ENCODE measurements at regions not wholly inside any gene's neighbourhood (a gene's known extent, or its start where the extent isn't known, plus 50 kb on each side); places are given as distances from the start of the nearest gene placed in this dataset.

DNA sequence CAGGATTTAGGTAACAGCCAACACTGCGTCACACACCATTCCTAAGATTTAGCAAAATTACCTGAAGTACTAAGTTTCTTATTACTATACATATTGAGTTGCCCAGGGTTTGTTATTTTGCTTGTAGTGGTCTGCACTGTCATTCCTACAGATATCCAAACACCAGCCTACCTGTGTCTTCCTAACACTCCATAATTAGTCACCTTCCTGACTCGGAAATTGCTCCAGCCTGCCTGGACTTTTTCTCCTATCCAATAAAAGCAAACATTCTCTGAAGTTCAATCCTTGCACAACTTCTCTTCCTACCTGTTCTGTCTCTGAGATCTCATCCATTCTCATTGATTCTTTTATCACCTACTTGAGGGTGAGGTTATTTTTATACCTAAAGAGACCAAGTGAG is 243.9 kb downstream of the NR2F1-AS1 start:
- no peak overlapping the region for H3K4me2 ChIP-seq (ENCODE audit: insufficient read depth, low read length, poor library complexity, severe bottlenecking)
- H3K36me3 ChIP-seq (replicated peaks in 1 of 2; ENCODE audit: control insufficient read depth in 2 of 2, insufficient read depth in 2 of 2, low read length in 2 of 2): no peaks in the 10 kb centered on the region
- no peak overlapping the region for H3K9ac ChIP-seq (ENCODE audit: low read depth, low read length, poor library complexity)
- H3K79me1 ChIP-seq (ENCODE audit: low read depth, low read length): no peaks in the 10 kb centered on the region
- no peak for DNase-seq (ENCODE audit: low spot score)
- H3K14ac ChIP-seq (ENCODE audit: low read length): no peak overlapping the region
- H3K4me3 ChIP-seq (ENCODE audit: low read length in 2 of 2): no peak overlapping the region
- H3K27me3 ChIP-seq (ENCODE audit: control insufficient read depth in 3 of 3, insufficient read depth in 3 of 3, low read depth in 1 of 3, low read length in 3 of 3): no peaks in the 10 kb centered on the region
- no peak overlapping the region for H3K18ac ChIP-seq (ENCODE audit: low read length)
- no peak overlapping the region for H2BK5ac ChIP-seq (ENCODE audit: low read length)
- no peaks in the 10 kb centered on the region for H3K4me1 ChIP-seq (ENCODE audit: control insufficient read depth in 2 of 2, insufficient read depth in 1 of 2, low read depth in 1 of 2, low read length in 2 of 2)
- no peak overlapping the region for H2BK120ac ChIP-seq (ENCODE audit: low read depth, low read length)
- H3K23ac ChIP-seq (ENCODE audit: low read depth, low read length, poor library complexity): no peak overlapping the region
- no peak overlapping the region for H2BK15ac ChIP-seq (ENCODE audit: low read length)
- no peak overlapping the region for H2AK5ac ChIP-seq (ENCODE audit: low read depth, low read length)
- no peak overlapping the region for H3K4ac ChIP-seq (ENCODE audit: low read length)
- H2AFZ ChIP-seq (ENCODE audit: low read length): no peak overlapping the region
- H4K8ac ChIP-seq (ENCODE audit: low read depth, low read length): no peak overlapping the region
- H3K27ac ChIP-seq (replicated peaks; ENCODE audit: low read length): no peak overlapping the region
- H3K9me3 ChIP-seq (replicated peaks in 1 of 2; ENCODE audit: control insufficient read depth in 2 of 2, insufficient read depth in 1 of 2, low read depth in 1 of 2, low read length in 2 of 2): no peaks in the 10 kb centered on the region
- no CpG with 5 or more reads among the region's 2 CpGs for WGBS, 2 donors (ENCODE audit: extremely low coverage in 2 of 2, insufficient read length in 2 of 2, insufficient replicate concordance in 1 of 2)
- H2BK12ac ChIP-seq (ENCODE audit: low read length): no peak overlapping the region
- no peak overlapping the region for H4K91ac ChIP-seq (ENCODE audit: low read depth, low read length, poor library complexity)

DNA sequence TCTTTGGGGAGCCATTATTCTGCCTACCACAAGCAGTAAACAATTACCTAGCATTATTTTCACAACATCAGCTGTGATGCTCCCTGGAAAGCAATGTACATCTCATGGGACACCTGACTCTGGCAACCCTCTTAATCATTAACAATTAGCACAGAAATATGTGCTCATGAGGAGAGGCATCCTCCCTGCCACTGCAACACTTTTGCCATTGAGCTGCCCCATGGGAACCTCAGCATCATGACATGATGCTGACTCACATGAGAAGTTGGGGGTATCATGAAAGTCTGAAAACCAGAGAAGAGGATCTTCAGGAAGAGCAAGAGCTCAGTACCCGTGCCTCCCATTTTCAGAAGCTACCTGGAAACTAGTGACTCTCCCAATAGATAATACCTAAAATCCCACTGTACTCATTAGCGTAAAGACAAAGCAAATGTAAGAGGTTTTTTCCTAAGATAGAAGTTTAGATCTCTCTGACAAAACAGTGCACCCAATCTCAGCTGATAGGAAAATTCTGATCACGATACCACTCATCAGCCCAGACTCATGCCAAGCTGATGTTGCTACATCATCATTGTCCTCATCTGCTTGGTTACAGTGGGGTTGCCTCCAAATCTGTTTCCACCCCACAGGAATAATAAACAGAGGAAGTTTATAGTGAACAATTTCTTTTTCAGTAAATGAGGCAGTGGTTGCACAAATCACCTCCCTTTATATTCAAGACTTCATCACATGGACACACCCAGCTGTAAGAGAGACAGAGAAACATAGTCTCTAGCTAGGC is 244.5 kb downstream of the NR2F1-AS1 start:
- Histone ChIP-seq H3K4me1 (ENCODE audit: control insufficient read depth in 2 of 2, insufficient read depth in 1 of 2, low read depth in 1 of 2, low read length in 2 of 2) (no peaks in the 10 kb centered on the region), H3K36me3 (replicated peaks in 1 of 2; ENCODE audit: control insufficient read depth in 2 of 2, insufficient read depth in 2 of 2, low read length in 2 of 2) (no peaks in the 10 kb centered on the region), H3K4me2 (ENCODE audit: insufficient read depth, low read length, poor library complexity, severe bottlenecking) (no peak overlapping the region), H3K4ac (ENCODE audit: low read length) (no peak overlapping the region), H3K79me1 (ENCODE audit: low read depth, low read length) (no peaks in the 10 kb centered on the region), H2AK5ac (ENCODE audit: low read depth, low read length) (no peak overlapping the region), H2BK15ac (ENCODE audit: low read length) (no peak overlapping the region), H3K27ac (replicated peaks; ENCODE audit: low read length) (no peak overlapping the region), H3K9me3 (replicated peaks in 1 of 2; ENCODE audit: control insufficient read depth in 2 of 2, insufficient read depth in 1 of 2, low read depth in 1 of 2, low read length in 2 of 2) (no peaks in the 10 kb centered on the region), H3K9ac (ENCODE audit: low read depth, low read length, poor library complexity) (no peak overlapping the region), H2BK5ac (ENCODE audit: low read length) (no peak overlapping the region), H2AFZ (ENCODE audit: low read length) (no peak overlapping the region), H2BK120ac (ENCODE audit: low read depth, low read length) (no peak overlapping the region), H3K4me3 (ENCODE audit: low read length in 2 of 2) (no peak overlapping the region), H4K91ac (ENCODE audit: low read depth, low read length, poor library complexity) (no peak overlapping the region), H3K14ac (ENCODE audit: low read length) (no peak overlapping the region), H3K18ac (ENCODE audit: low read length) (no peak overlapping the region), H3K23ac (ENCODE audit: low read depth, low read length, poor library complexity) (no peak overlapping the region), H4K8ac (ENCODE audit: low read depth, low read length) (no peak overlapping the region), H3K27me3 (ENCODE audit: control insufficient read depth in 3 of 3, insufficient read depth in 3 of 3, low read depth in 1 of 3, low read length in 3 of 3) (no peaks in the 10 kb centered on the region), H2BK12ac (ENCODE audit: low read length) (no peak overlapping the region)
- no CpG with 5 or more reads among the region's 3 CpGs for WGBS, 2 donors (ENCODE audit: extremely low coverage in 2 of 2, insufficient read length in 2 of 2, insufficient replicate concordance in 1 of 2)
- no peak for DNase-seq (ENCODE audit: low spot score)

GRCh38 chr5:93331863-93332262 is 249.2 kb downstream of the NR2F1-AS1 start:
- Histone ChIP-seq H2BK12ac (ENCODE audit: low read length) (no peak overlapping the region), H3K27ac (replicated peaks; ENCODE audit: low read length) (no peak overlapping the region), H3K36me3 (replicated peaks in 1 of 2; ENCODE audit: control insufficient read depth in 2 of 2, insufficient read depth in 2 of 2, low read length in 2 of 2) (no peaks in the 10 kb centered on the region), H3K14ac (ENCODE audit: low read length) (no peak overlapping the region), H3K27me3 (ENCODE audit: control insufficient read depth in 3 of 3, insufficient read depth in 3 of 3, low read depth in 1 of 3, low read length in 3 of 3) (no peaks in the 10 kb centered on the region), H2AK5ac (ENCODE audit: low read depth, low read length) (no peak overlapping the region), H3K4ac (ENCODE audit: low read length) (no peak overlapping the region), H2AFZ (ENCODE audit: low read length) (no peak overlapping the region), H2BK15ac (ENCODE audit: low read length) (no peak overlapping the region), H3K4me2 (ENCODE audit: insufficient read depth, low read length, poor library complexity, severe bottlenecking) (no peak overlapping the region), H3K4me3 (ENCODE audit: low read length in 2 of 2) (no peak overlapping the region), H3K9me3 (replicated peaks in 1 of 2; ENCODE audit: control insufficient read depth in 2 of 2, insufficient read depth in 1 of 2, low read depth in 1 of 2, low read length in 2 of 2) (no peaks in the 10 kb centered on the region), H2BK120ac (ENCODE audit: low read depth, low read length) (no peak overlapping the region), H3K4me1 (ENCODE audit: control insufficient read depth in 2 of 2, insufficient read depth in 1 of 2, low read depth in 1 of 2, low read length in 2 of 2) (peaks cover 0 to 2% of the 10 kb centered on the region in 2 donors), H3K9ac (ENCODE audit: low read depth, low read length, poor library complexity) (no peak overlapping the region), H3K79me1 (ENCODE audit: low read depth, low read length) (no peaks in the 10 kb centered on the region), H3K18ac (ENCODE audit: low read length) (no peak overlapping the region), H2BK5ac (ENCODE audit: low read length) (no peak overlapping the region), H4K8ac (ENCODE audit: low read depth, low read length) (no peak overlapping the region), H4K91ac (ENCODE audit: low read depth, low read length, poor library complexity) (no peak overlapping the region), H3K23ac (ENCODE audit: low read depth, low read length, poor library complexity) (no peak overlapping the region)
- DNase-seq (ENCODE audit: low spot score): no peak
- no CpG with 5 or more reads among the region's 3 CpGs for WGBS, 2 donors (ENCODE audit: extremely low coverage in 2 of 2, insufficient read length in 2 of 2, insufficient replicate concordance in 1 of 2)

DNA sequence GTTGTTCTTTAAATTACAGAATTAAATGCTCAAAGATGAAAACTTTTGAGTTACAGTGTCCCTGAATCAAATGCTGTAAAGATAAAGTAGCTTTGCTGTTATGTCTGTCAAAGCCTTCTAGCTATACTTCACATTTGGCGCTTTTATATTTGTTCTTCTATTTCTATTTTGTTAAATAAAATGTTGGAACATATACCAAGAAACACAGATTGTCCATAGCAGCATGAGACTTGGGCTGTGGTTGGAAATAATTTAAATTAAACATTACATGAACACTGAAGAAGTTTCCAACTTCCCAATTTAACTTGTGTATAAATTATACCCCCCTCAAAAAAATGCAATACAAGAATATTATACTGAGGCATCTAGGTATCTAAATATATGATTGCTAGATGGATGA is 249.8 kb downstream of the NR2F1-AS1 start:
- Histone ChIP-seq H3K27ac (replicated peaks; ENCODE audit: low read length) (no peak overlapping the region), H3K9ac (ENCODE audit: low read depth, low read length, poor library complexity) (no peak overlapping the region), H3K79me1 (ENCODE audit: low read depth, low read length) (no peaks in the 10 kb centered on the region), H3K4me2 (ENCODE audit: insufficient read depth, low read length, poor library complexity, severe bottlenecking) (no peak overlapping the region), H2BK15ac (ENCODE audit: low read length) (no peak overlapping the region), H3K14ac (ENCODE audit: low read length) (no peak overlapping the region), H2BK5ac (ENCODE audit: low read length) (no peak overlapping the region), H3K4ac (ENCODE audit: low read length) (no peak overlapping the region), H3K36me3 (replicated peaks in 1 of 2; ENCODE audit: control insufficient read depth in 2 of 2, insufficient read depth in 2 of 2, low read length in 2 of 2) (no peaks in the 10 kb centered on the region), H3K23ac (ENCODE audit: low read depth, low read length, poor library complexity) (no peak overlapping the region), H3K4me3 (ENCODE audit: low read length in 2 of 2) (no peak overlapping the region), H3K9me3 (replicated peaks in 1 of 2; ENCODE audit: control insufficient read depth in 2 of 2, insufficient read depth in 1 of 2, low read depth in 1 of 2, low read length in 2 of 2) (no peaks in the 10 kb centered on the region), H4K91ac (ENCODE audit: low read depth, low read length, poor library complexity) (no peak overlapping the region), H2BK120ac (ENCODE audit: low read depth, low read length) (no peak overlapping the region), H3K27me3 (ENCODE audit: control insufficient read depth in 3 of 3, insufficient read depth in 3 of 3, low read depth in 1 of 3, low read length in 3 of 3) (no peaks in the 10 kb centered on the region), H2AK5ac (ENCODE audit: low read depth, low read length) (no peak overlapping the region), H3K18ac (ENCODE audit: low read length) (no peak overlapping the region), H3K4me1 (ENCODE audit: control insufficient read depth in 2 of 2, insufficient read depth in 1 of 2, low read depth in 1 of 2, low read length in 2 of 2) (peaks cover 0 to 2% of the 10 kb centered on the region in 2 donors), H4K8ac (ENCODE audit: low read depth, low read length) (no peak overlapping the region), H2BK12ac (ENCODE audit: low read length) (no peak overlapping the region), H2AFZ (ENCODE audit: low read length) (no peak overlapping the region)
- DNase-seq (ENCODE audit: low spot score): no peak
- WGBS, 2 donors (ENCODE audit: extremely low coverage in 2 of 2, insufficient read length in 2 of 2, insufficient replicate concordance in 1 of 2): no CpG with 5 or more reads among the region's 1 CpG

Measured in neuronal stem cell (in vitro differentiated cells).